GM19035 (cell line): ENCODE measurements at regions not wholly inside any gene's neighbourhood (a gene's known extent, or its start where the extent isn't known, plus 50 kb on each side); places are given as distances from the start of the nearest gene placed in this dataset.
"Not testable (repeated sequence)": the region's sequence is repeated elsewhere in the genome, so short reads cannot be mapped to it uniquely, and the experiment has no call there.

Experiments
- ATAC-seq: cut with Tn5 transposase; IDR thresholded peaks from one replicate; pipeline ENCODE4 v1.9.1; 2021; ENCODE audit not compliant: unreplicated experiment

GRCh38 chr18:14190776-14191442 is 58.7 kb upstream of the ZNF519 start:
- ATAC-seq, result peak; percentile 82

GRCh38 chr18:14189858-14190257 is 57.6 kb upstream of the ZNF519 start:
- ATAC-seq, result no peak

GRCh38 chr18:14188751-14189406 is 56.6 kb upstream of the ZNF519 start:
- not testable (repeated sequence) for ATAC-seq
